PC-3 (cell line): ENCODE measurements at regions not wholly inside any gene's neighbourhood (a gene's known extent, or its start where the extent isn't known, plus 50 kb on each side); places are given as distances from the start of the nearest gene placed in this dataset.

ENCODE experiments used
- ATAC-seq: fragments of 200-7000 bp; cut with Tn5 transposase; 2 replicates; pipeline ENCODE4 v1.9.1; 2020; ENCODE audit warnings: mild to moderate bottlenecking, moderate library complexity
- BruUV-seq: library from RNA; stranded (reverse); fragments of 400-500 nt; replicated peaks from 2 replicates; lab custom pipeline; 2021; lab: Mats Ljungman, UMichigan
- CTCF ChIA-PET: fragments of 300-600 bp; sonication (Branson Sonifier 250); formaldehyde crosslinking; loops from one replicate; lab custom pipeline; 2022; ENCODE audit warnings: antibody characterized with exemption; lab: Charles Lee
- POLR2A ChIA-PET: fragments of 300-600 bp; sonication (Branson Sonifier 250); formaldehyde crosslinking; loops from one replicate; lab custom pipeline; 2022; ENCODE audit warnings: antibody characterized with exemption; ENCODE audit not compliant: unreplicated experiment; lab: Charles Lee
- DNase-seq: peaks from one replicate; pipeline ENCODE4 v3.0.0-alpha.2; 2015
- H2AFZ ChIP-seq: fragments of 300-600 bp; sonication (generic); 2 replicates; pipeline ENCODE4 v1.6.0; 2016; ENCODE audit warnings: antibody characterized with exemption, low read length
- H3F3A ChIP-seq: fragments of 300-600 bp; sonication (generic); one replicate; pipeline ENCODE4 v1.6.0; 2017; ENCODE audit warnings: antibody characterized with exemption, low read length, control low read depth, mild to moderate bottlenecking; ENCODE audit not compliant: unreplicated experiment
- H3K27ac ChIP-seq: fragments of 300-600 bp; sonication (generic); 2 replicates; pipeline ENCODE4 v1.5.1; 2016; ENCODE audit warnings: mild to moderate bottlenecking, low read length
- H3K27me3 ChIP-seq: fragments of 300-600 bp; sonication (generic); 2 replicates; pipeline ENCODE4 v1.6.1; 2016; ENCODE audit warnings: low read length, mixed read lengths
- H3K36me3 ChIP-seq: fragments of 300-600 bp; sonication (generic); 2 replicates; pipeline ENCODE4 v1.6.1; 2016; ENCODE audit warnings: low read depth, mixed run types, low read length, mixed read lengths
- H3K4me1 ChIP-seq: fragments of 300-600 bp; sonication (generic); 2 replicates; pipeline ENCODE4 v1.5.1; 2016; ENCODE audit warnings: low read length; ENCODE audit not compliant: insufficient read depth
- H3K4me2 ChIP-seq: fragments of 300-600 bp; sonication (generic); 2 replicates; pipeline ENCODE4 v1.6.0; 2016; ENCODE audit warnings: low read length
- H3K4me3 ChIP-seq: fragments of 300-600 bp; sonication (generic); 2 replicates; pipeline ENCODE4 v1.5.1; 2016; ENCODE audit warnings: mild to moderate bottlenecking, low read length, mixed read lengths
- H3K79me2 ChIP-seq: fragments of 300-600 bp; sonication (generic); 2 replicates; pipeline ENCODE4 v1.6.1; 2017; ENCODE audit warnings: low read length, mixed read lengths
- H3K9ac ChIP-seq: fragments of 300-600 bp; sonication (generic); 2 replicates; pipeline ENCODE4 v1.6.0; 2016; ENCODE audit warnings: mild to moderate bottlenecking, low read length
- H3K9me2 ChIP-seq: fragments of 300-600 bp; sonication (generic); replicated peaks from 2 replicates; pipeline ENCODE4 v1.6.1; 2016; ENCODE audit warnings: mixed run types, low read length, mixed read lengths
- H3K9me3 ChIP-seq: fragments of 300-600 bp; sonication (generic); 2 replicates; pipeline ENCODE4 v1.6.1; 2016; ENCODE audit warnings: low read length, mixed read lengths
- H4K20me1 ChIP-seq: fragments of 300-600 bp; sonication (generic); 2 replicates; pipeline ENCODE4 v1.6.1; 2016; ENCODE audit warnings: low read length, mixed read lengths
- EZH2 ChIP-seq: fragments of 300-600 bp; sonication (generic); IDR thresholded peaks from one replicate; pipeline ENCODE4 v1.6.1; 2017; ENCODE audit warnings: antibody characterized with exemption, mild to moderate bottlenecking, low read length; ENCODE audit not compliant: unreplicated experiment
- EZH2phosphoT487 ChIP-seq: fragments of 300-600 bp; sonication (generic); IDR thresholded peaks from 2 replicates; pipeline ENCODE4 v1.6.1; 2018; ENCODE audit warnings: mild to moderate bottlenecking, antibody characterized with exemption, low read length, borderline replicate concordance
- intact Hi-C: fragments of 100-400 bp; cut with micrococcal nuclease; formaldehyde crosslinking; loops from 2 replicates; pipeline ENCODE4 v1.9.0; 2023
- TF ChIP-seq, protein P1 (sequence below): fragments of 300-600 bp; sonication (generic); conservative IDR thresholded peaks from 2 replicates; pipeline ENCODE4 v1.5.1; 2017; ENCODE audit warnings: antibody characterized with exemption, low read depth, mild to moderate bottlenecking, low read length

DNA sequence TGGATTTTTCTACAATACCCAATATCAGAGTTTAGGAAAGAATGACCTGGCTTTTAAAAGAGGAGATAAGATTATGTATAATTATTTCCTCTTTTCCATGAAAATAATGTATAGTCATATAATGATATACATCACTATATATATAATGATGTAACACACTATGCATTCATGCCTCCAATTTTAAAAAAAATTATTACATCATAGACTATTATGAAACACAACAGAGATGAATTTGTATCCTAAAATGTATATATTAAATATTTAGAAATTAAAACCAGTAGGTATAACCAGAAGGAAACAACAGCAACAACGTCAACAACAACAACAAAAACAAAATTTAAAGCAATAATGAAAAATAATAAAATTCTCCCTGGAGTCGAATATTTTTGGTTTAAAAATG lies 1856.5 kb upstream of the CDH6 start:
- H3K9ac ChIP-seq = no peak overlapping the region
- H3K27me3 ChIP-seq = no peaks in the 10 kb centered on the region
- no peaks in the 10 kb centered on the region for H3K9me2 ChIP-seq
- intact Hi-C loops = no loop called here
- H3K36me3 ChIP-seq = no peaks in the 10 kb centered on the region
- TF ChIP-seq EZH2 (no peak), EZH2phosphoT487 (no peak)
- TF ChIP-seq, protein P1, sequence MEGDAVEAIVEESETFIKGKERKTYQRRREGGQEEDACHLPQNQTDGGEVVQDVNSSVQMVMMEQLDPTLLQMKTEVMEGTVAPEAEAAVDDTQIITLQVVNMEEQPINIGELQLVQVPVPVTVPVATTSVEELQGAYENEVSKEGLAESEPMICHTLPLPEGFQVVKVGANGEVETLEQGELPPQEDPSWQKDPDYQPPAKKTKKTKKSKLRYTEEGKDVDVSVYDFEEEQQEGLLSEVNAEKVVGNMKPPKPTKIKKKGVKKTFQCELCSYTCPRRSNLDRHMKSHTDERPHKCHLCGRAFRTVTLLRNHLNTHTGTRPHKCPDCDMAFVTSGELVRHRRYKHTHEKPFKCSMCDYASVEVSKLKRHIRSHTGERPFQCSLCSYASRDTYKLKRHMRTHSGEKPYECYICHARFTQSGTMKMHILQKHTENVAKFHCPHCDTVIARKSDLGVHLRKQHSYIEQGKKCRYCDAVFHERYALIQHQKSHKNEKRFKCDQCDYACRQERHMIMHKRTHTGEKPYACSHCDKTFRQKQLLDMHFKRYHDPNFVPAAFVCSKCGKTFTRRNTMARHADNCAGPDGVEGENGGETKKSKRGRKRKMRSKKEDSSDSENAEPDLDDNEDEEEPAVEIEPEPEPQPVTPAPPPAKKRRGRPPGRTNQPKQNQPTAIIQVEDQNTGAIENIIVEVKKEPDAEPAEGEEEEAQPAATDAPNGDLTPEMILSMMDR = no peak
- H2AFZ ChIP-seq = no peak overlapping the region
- ChIA-PET POLR2A (no interaction called here), CTCF (no interaction called here)
- no peak overlapping the region for H3K4me2 ChIP-seq
- ATAC-seq (no peak), DNase-seq (no peak)
- no peak overlapping the region for H3K27ac ChIP-seq
- no peaks in the 10 kb centered on the region for H3K79me2 ChIP-seq
- H3K9me3 ChIP-seq = no peaks in the 10 kb centered on the region
- no peaks in the 10 kb centered on the region for H4K20me1 ChIP-seq
- H3K4me1 ChIP-seq = no peaks in the 10 kb centered on the region
- no TSS peak for BruUV-seq
- H3K4me3 ChIP-seq = no peak overlapping the region
- no peaks in the 10 kb centered on the region for H3F3A ChIP-seq

DNA sequence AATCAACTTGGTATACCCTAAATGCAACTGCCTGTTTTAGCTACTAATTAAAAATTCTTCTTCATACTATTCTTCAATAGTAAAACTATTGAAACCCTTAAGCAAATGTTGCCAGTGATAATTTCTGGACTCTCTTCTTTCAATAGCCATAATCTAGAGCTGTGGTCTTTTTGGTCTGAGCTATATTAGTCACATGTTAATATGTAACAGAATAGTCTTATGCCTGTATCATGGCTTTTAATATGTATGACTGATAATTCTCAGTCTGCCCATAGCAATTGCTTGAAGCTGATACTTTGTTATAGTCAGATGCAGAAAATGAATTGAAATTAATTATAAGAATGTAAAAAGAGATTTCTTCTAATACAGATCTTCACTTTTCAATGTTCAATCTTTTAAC lies 1871.9 kb upstream of the CDH6 start:
- Histone ChIP-seq H3K79me2 (no peaks in the 10 kb centered on the region), H2AFZ (no peak overlapping the region), H3K27ac (no peak overlapping the region), H3K4me1 (no peaks in the 10 kb centered on the region), H3K9me3 (no peaks in the 10 kb centered on the region), H3K4me2 (no peak overlapping the region), H3K27me3 (no peaks in the 10 kb centered on the region), H3K9me2 (no peaks in the 10 kb centered on the region), H3F3A (no peaks in the 10 kb centered on the region), H4K20me1 (no peaks in the 10 kb centered on the region), H3K9ac (no peak overlapping the region), H3K36me3 (no peaks in the 10 kb centered on the region), H3K4me3 (no peak overlapping the region)
- ATAC-seq (no peak), DNase-seq (no peak)
- no TSS peak for BruUV-seq
- CTCF ChIA-PET = no interaction called here
- intact Hi-C loops = no loop called here
- TF ChIP-seq EZH2 = no peak
- no peak for TF ChIP-seq EZH2phosphoT487
- TF ChIP-seq, protein P1 = no peak
- POLR2A ChIA-PET = no interaction called here

DNA sequence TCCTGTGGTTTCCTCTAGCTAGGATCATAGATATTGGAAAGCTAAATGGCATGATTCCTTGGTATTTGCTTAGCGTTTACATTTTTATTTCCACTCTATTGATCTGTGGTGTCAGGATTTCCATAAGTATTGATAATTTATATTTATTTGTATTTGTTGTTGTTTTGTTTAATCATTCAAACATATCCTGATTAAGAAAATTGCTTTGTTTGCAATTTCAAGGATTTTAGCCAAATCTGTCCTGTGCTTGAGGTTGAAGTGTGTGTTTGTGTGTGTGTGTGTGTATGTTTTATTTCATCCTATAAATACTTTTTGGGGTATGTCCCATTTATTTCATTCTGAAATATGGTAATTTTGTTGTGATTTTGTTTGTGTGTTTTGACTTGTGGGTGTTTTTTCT lies 1884.1 kb upstream of the CDH6 start:
- Histone ChIP-seq H2AFZ (no peak overlapping the region), H3K9ac (no peak overlapping the region), H4K20me1 (no peaks in the 10 kb centered on the region), H3K27me3 (no peaks in the 10 kb centered on the region), H3K4me1 (peaks cover 20% of the 10 kb centered on the region), H3K9me2 (no peaks in the 10 kb centered on the region), H3K9me3 (no peaks in the 10 kb centered on the region), H3K36me3 (no peaks in the 10 kb centered on the region), H3F3A (no peaks in the 10 kb centered on the region), H3K4me3 (no peak overlapping the region), H3K27ac (no peak overlapping the region), H3K79me2 (no peaks in the 10 kb centered on the region), H3K4me2 (no peak overlapping the region)
- CTCF ChIA-PET = no interaction called here
- TF ChIP-seq EZH2phosphoT487 (no peak), EZH2 (no peak)
- TF ChIP-seq, protein P1 = no peak
- ATAC-seq = no peak
- POLR2A ChIA-PET = no interaction called here
- intact Hi-C loops = no loop called here
- BruUV-seq = no TSS peak
- DNase-seq = no peak
